Sigmoid colon (tissue), 6 donors: ENCODE measurements at regions not wholly inside any gene's neighbourhood (a gene's known extent, or its start where the extent isn't known, plus 50 kb on each side); places are given as distances from the start of the nearest gene placed in this dataset.

Experiments
- DNase-seq: peaks from one replicate; pipeline ENCODE4 v3.0.0-alpha.2; 2019
- H3K27ac ChIP-seq, 4 donors: fragments of 200-600 bp; sonication (generic); one replicate each; pipeline ENCODE4 v1.5.1; 2016 to 2019; ENCODE audit warnings: mild to moderate bottlenecking in 1 of 4
- H3K27me3 ChIP-seq, 3 donors: fragments of 200-600 bp; sonication (generic); one replicate each; pipeline ENCODE4 v1.5.1; 2019; ENCODE audit warnings: mild to moderate bottlenecking in 1 of 3
- H3K36me3 ChIP-seq, 4 donors: fragments of 200-600 bp; sonication (generic); one replicate each; pipeline ENCODE4 v1.5.1; 2016 to 2019
- H3K4me1 ChIP-seq, 4 donors: fragments of 200-600 bp; sonication (generic); one replicate each; pipeline ENCODE4 v1.5.1; 2017 to 2019
- H3K4me3 ChIP-seq, 4 donors: fragments of 200-600 bp; sonication (generic); one replicate each; pipeline ENCODE4 v1.5.1; 2017 to 2019; ENCODE audit warnings: mild to moderate bottlenecking in 2 of 4, moderate library complexity in 1 of 4
- H3K9me3 ChIP-seq, 4 donors: fragments of 200-600 bp in 3 of 4; sonication (generic) in 3 of 4; one replicate each; pipeline versions ENCODE4 v1.5.1 to v1.6.1; 2013 to 2019
- CTCF ChIP-seq, 4 experiments: fragments of 450-650 bp in 3 of 4; fragments of 200-600 bp in 1 of 4; IDR thresholded peaks; one replicate each; pipeline ENCODE4 v1.5.1; 2016 to 2019; ENCODE audit warnings: antibody characterized with exemption in 4 of 4, mild to moderate bottlenecking in 3 of 4, moderate library complexity in 2 of 4
- EP300 ChIP-seq, 4 donors: sonication (generic); formaldehyde crosslinking; IDR thresholded peaks; one replicate each; pipeline ENCODE4 v1.6.1; 2017; ENCODE audit warnings: antibody characterized with exemption in 4 of 4
- POLR2A ChIP-seq, 2 donors: fragments of 450-650 bp; IDR thresholded peaks; one replicate each; pipeline ENCODE4 v1.6.1; 2016; ENCODE audit warnings: antibody characterized with exemption in 2 of 2, mild to moderate bottlenecking in 2 of 2, moderate library complexity in 2 of 2
- POLR2AphosphoS5 ChIP-seq, 4 donors: sonication (generic); formaldehyde crosslinking; IDR thresholded peaks; one replicate each; pipeline ENCODE4 v1.6.1; 2017; ENCODE audit warnings: antibody characterized with exemption in 4 of 4
- WGBS, 2 donors: extraction: QIAGEN DNeasy Blood & Tissue Kit; methylation state at CpG; one replicate each; pipeline ENCODE4 v1.1.7; 2013; 5-methylcytosine and 5-hydroxymethylcytosine counted together
- intact Hi-C: fragments of 100-400 bp; cut with DNase I; formaldehyde crosslinking; loops from one replicate; pipeline ENCODE4 v1.15.1; 2023
- donor health status: healthy with polysubstance abuse.
- donor health status: healthy.

DNA sequence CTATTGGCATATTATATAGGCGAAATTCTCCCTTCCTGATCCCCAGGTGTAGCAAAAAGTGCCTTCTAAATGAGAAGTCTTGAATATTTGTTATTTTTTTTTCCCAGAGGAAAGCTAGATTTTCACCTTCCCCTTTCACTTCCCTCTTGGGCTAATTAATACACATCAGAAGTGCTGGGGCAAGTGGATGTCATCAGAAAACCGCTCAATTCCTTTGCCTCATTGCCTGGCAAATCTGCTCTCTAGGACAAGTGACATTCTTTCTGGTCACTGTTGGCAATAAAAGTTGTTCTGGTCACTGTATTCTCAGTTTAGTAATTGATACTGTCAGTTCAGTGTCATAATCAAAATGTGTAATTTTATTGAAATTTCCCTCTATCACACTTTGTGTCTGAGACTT is 174.5 kb downstream of the ETNK1 start:
- intact Hi-C loops = no loop called here
- H3K27ac ChIP-seq = no peak overlapping the region
- no peaks in the 10 kb centered on the region for H3K36me3 ChIP-seq
- H3K9me3 ChIP-seq = no peaks in the 10 kb centered on the region
- H3K4me1 ChIP-seq = peaks cover 0 to 10% (median 0%) of the 10 kb centered on the region in 4 donors
- no peak for TF ChIP-seq POLR2AphosphoS5 (IDR thresholded peaks at IDR 0.05)
- no peak for TF ChIP-seq CTCF (IDR thresholded peaks at IDR 0.05)
- no peak for TF ChIP-seq POLR2A (IDR thresholded peaks at IDR 0.05)
- TF ChIP-seq EP300 (IDR thresholded peaks at IDR 0.05) = no peak
- WGBS, 2 donors = 75 to 82% methylated on average over 2 of the region's 2 CpGs
- no peaks in the 10 kb centered on the region for H3K27me3 ChIP-seq
- no peak for DNase-seq
- no peak overlapping the region for H3K4me3 ChIP-seq

GRCh38 chr12:22800332-22800731 is 175.4 kb downstream of the ETNK1 start:
- DNase-seq = no peak
- no peak for TF ChIP-seq EP300 (IDR thresholded peaks at IDR 0.05)
- TF ChIP-seq POLR2AphosphoS5 (IDR thresholded peaks at IDR 0.05) = no peak
- TF ChIP-seq POLR2A (IDR thresholded peaks at IDR 0.05) = no peak
- no peak for TF ChIP-seq CTCF (IDR thresholded peaks at IDR 0.05)
- Histone ChIP-seq H3K9me3 (no peaks in the 10 kb centered on the region), H3K27ac (no peak overlapping the region), H3K4me3 (no peak overlapping the region), H3K36me3 (no peaks in the 10 kb centered on the region), H3K4me1 (peaks cover 0 to 10% (median 0%) of the 10 kb centered on the region in 4 donors), H3K27me3 (no peaks in the 10 kb centered on the region)
- intact Hi-C loops = no loop called here
- 86 to 89% methylated on average over 2 of the region's 2 CpGs for WGBS, 2 donors

- intact Hi-C loops = no loop called here
- Histone ChIP-seq H3K36me3 (no peaks in the 10 kb centered on the region), H3K4me3 (no peak overlapping the region), H3K27ac (no peak overlapping the region), H3K9me3 (no peaks in the 10 kb centered on the region), H3K4me1 (no peaks in the 10 kb centered on the region), H3K27me3 (no peaks in the 10 kb centered on the region)
- 77 to 81% methylated on average over 4 of the region's 4 CpGs for WGBS, 2 donors
- TF ChIP-seq POLR2A (IDR thresholded peaks at IDR 0.05) (no peak), EP300 (IDR thresholded peaks at IDR 0.05) (no peak), CTCF (IDR thresholded peaks at IDR 0.05) (no peak), POLR2AphosphoS5 (IDR thresholded peaks at IDR 0.05) (no peak)
- DNase-seq = no peak
These were observed 178.1 kb downstream of the ETNK1 start for GRCh38 chr12:22802883-22803630.

GRCh38 chr12:22803725-22804124 is 178.8 kb downstream of the ETNK1 start:
- DNase-seq = no peak
- no peaks in the 10 kb centered on the region for H3K9me3 ChIP-seq
- H3K27ac ChIP-seq = no peak overlapping the region
- WGBS, 2 donors = 86 to 89% methylated on average over 6 of the region's 6 CpGs
- no peaks in the 10 kb centered on the region for H3K36me3 ChIP-seq
- no peak overlapping the region for H3K4me3 ChIP-seq
- TF ChIP-seq POLR2A (IDR thresholded peaks at IDR 0.05) (no peak), EP300 (IDR thresholded peaks at IDR 0.05) (no peak), POLR2AphosphoS5 (IDR thresholded peaks at IDR 0.05) (no peak), CTCF (IDR thresholded peaks at IDR 0.05) (no peak)
- H3K27me3 ChIP-seq = no peaks in the 10 kb centered on the region
- H3K4me1 ChIP-seq = no peaks in the 10 kb centered on the region
- intact Hi-C loops = no loop called here

- H3K9me3 ChIP-seq = no peaks in the 10 kb centered on the region
- H3K4me1 ChIP-seq = no peaks in the 10 kb centered on the region
- peak overlapping the region in 1 of 4 donors; percentile 29 for H3K27ac ChIP-seq
- no peak for DNase-seq
- H3K27me3 ChIP-seq = no peaks in the 10 kb centered on the region
- H3K4me3 ChIP-seq = no peak overlapping the region
- TF ChIP-seq POLR2A (IDR thresholded peaks at IDR 0.05) = no peak
- no peak for TF ChIP-seq EP300 (IDR thresholded peaks at IDR 0.05)
- TF ChIP-seq CTCF (IDR thresholded peaks at IDR 0.05) = no peak
- 86 to 90% methylated on average over 2 of the region's 2 CpGs for WGBS, 2 donors
- intact Hi-C loops = no loop called here
- H3K36me3 ChIP-seq = no peaks in the 10 kb centered on the region
These were observed 183.9 kb downstream of the ETNK1 start for GRCh38 chr12:22808860-22809259.
